ENCODE measurements at regions not wholly inside any gene's neighbourhood (a gene's known extent, or its start where the extent isn't known, plus 50 kb on each side); places are given as distances from the start of the nearest gene placed in this dataset.

GRCh38 chr18:60506682-60507081 lies 134.1 kb upstream of the MC4R start:
- no peak for TF ChIP-seq CTCF (IDR thresholded peaks at IDR 0.05; ENCODE audit: extremely low read depth, missing control alignments)
- no peak for DNase-seq (ENCODE audit: low spot score)

GRCh38 chr18:60508108-60508507 lies 135.5 kb upstream of the MC4R start:
- DNase-seq (ENCODE audit: low spot score), result no peak

GRCh38 chr18:60534538-60534937 lies 162.0 kb upstream of the MC4R start:
- no peak for TF ChIP-seq CTCF (IDR thresholded peaks at IDR 0.05; ENCODE audit: extremely low read depth, missing control alignments)
- no peak for DNase-seq (ENCODE audit: low spot score)

More at GRCh38 chr18:60508108-60508507, 135.5 kb upstream of the MC4R start:
- no peak for TF ChIP-seq CTCF (IDR thresholded peaks at IDR 0.05; ENCODE audit: extremely low read depth, missing control alignments)

GRCh38 chr18:60537074-60537473 lies 164.5 kb upstream of the MC4R start:
- no peak for TF ChIP-seq CTCF (IDR thresholded peaks at IDR 0.05; ENCODE audit: extremely low read depth, missing control alignments)

GRCh38 chr18:60538891-60539290 lies 166.3 kb upstream of the MC4R start:
- TF ChIP-seq CTCF (IDR thresholded peaks at IDR 0.05; ENCODE audit: extremely low read depth, missing control alignments), result no peak

More at GRCh38 chr18:60537074-60537473, 164.5 kb upstream of the MC4R start:
- DNase-seq (ENCODE audit: low spot score), result no peak

GRCh38 chr18:60541661-60542060 lies 169.1 kb upstream of the MC4R start:
- no peak for DNase-seq (ENCODE audit: low spot score)
- TF ChIP-seq CTCF (IDR thresholded peaks at IDR 0.05; ENCODE audit: extremely low read depth, missing control alignments), result no peak

More at GRCh38 chr18:60538891-60539290, 166.3 kb upstream of the MC4R start:
- no peak for DNase-seq (ENCODE audit: low spot score)

- TF ChIP-seq CTCF (IDR thresholded peaks at IDR 0.05; ENCODE audit: extremely low read depth, missing control alignments), result no peak
- no peak for DNase-seq (ENCODE audit: low spot score)
Observed at GRCh38 chr18:60543646-60544045, 171.1 kb upstream of the MC4R start.

Measured in GM20000 (cell line).